SU-DHL-6 (cell line): ENCODE measurements at regions not wholly inside any gene's neighbourhood (a gene's known extent, or its start where the extent isn't known, plus 50 kb on each side); places are given as distances from the start of the nearest gene placed in this dataset.
A peak's percentile ranks its signal among the peaks of the same experiment; 100 is the strongest.
"Not testable (repeated sequence)": the region's sequence is repeated elsewhere in the genome, so short reads cannot be mapped to it uniquely, and the experiment has no call there.

Experiments
- H2AFZ ChIP-seq: fragments of 200-600 bp; sonication (generic); 2 replicates; pipeline ENCODE4 v1.6.1; 2014; ENCODE audit warnings: low read depth, mild to moderate bottlenecking, moderate library complexity, mixed read lengths, antibody characterized with exemption, low read length; ENCODE audit not compliant: severe bottlenecking
- H3F3A ChIP-seq: fragments of 200-600 bp; shearing (Covaris generic); 2 replicates; pipeline ENCODE4 v1.6.0; 2016; ENCODE audit warnings: antibody characterized with exemption, mild to moderate bottlenecking; ENCODE audit not compliant: insufficient read depth
- H3K27ac ChIP-seq: fragments of 200-600 bp; sonication (generic); 2 replicates; pipeline ENCODE4 v1.5.1; 2016; ENCODE audit warnings: low read depth, mild to moderate bottlenecking, low read length, moderate library complexity, mixed read lengths
- H3K27me3 ChIP-seq: fragments of 200-600 bp; sonication (generic), shearing (Covaris generic); 2 replicates; pipeline ENCODE4 v1.6.0; 2014; ENCODE audit warnings: mild to moderate bottlenecking, low read length
- H3K36me3 ChIP-seq: fragments of 200-600 bp; sonication (generic); 2 replicates; pipeline ENCODE4 v1.6.1; 2014; ENCODE audit warnings: mild to moderate bottlenecking, low read length, mixed read lengths
- H3K4me2 ChIP-seq: fragments of 300-600, 200-600 bp; shearing (Covaris generic), sonication (generic); 2 replicates; pipeline ENCODE4 v1.6.0; 2014; ENCODE audit warnings: low read length, low read depth, mild to moderate bottlenecking; ENCODE audit not compliant: poor library complexity, severe bottlenecking
- H3K4me3 ChIP-seq: fragments of 200-600 bp; sonication (generic); 2 replicates; pipeline ENCODE4 v1.5.1; 2014; ENCODE audit warnings: antibody characterized with exemption, low read length, mild to moderate bottlenecking, mixed read lengths; ENCODE audit not compliant: insufficient read depth, poor library complexity, severe bottlenecking
- H3K79me2 ChIP-seq: fragments of 200-600 bp; sonication (generic); 2 replicates; pipeline ENCODE4 v1.6.1; 2014; ENCODE audit warnings: mild to moderate bottlenecking, low read length, moderate library complexity; ENCODE audit not compliant: insufficient read depth
- H3K9ac ChIP-seq: fragments of 200-600 bp; sonication (generic); 2 replicates; pipeline ENCODE4 v1.7.0; 2014; ENCODE audit warnings: mild to moderate bottlenecking, low read length
- H3K9me2 ChIP-seq: fragments of 200-600 bp; sonication (generic); replicated peaks from 2 replicates; pipeline ENCODE4 v1.6.1; 2014; ENCODE audit warnings: low read length; ENCODE audit not compliant: insufficient read depth
- H3K9me3 ChIP-seq: fragments of 200-600 bp; sonication (generic); 2 replicates; pipeline ENCODE4 v1.6.1; 2014; ENCODE audit warnings: low read length, mixed read lengths; ENCODE audit not compliant: insufficient read depth
- H4K20me1 ChIP-seq: fragments of 200-600 bp; sonication (generic); 2 replicates; pipeline ENCODE4 v1.6.1; 2014; ENCODE audit warnings: low read depth, mild to moderate bottlenecking, antibody characterized with exemption, low read length, moderate library complexity, mixed read lengths
- TF ChIP-seq, protein P1 (sequence below): fragments of 200-600 bp; sonication (generic); IDR thresholded peaks from one replicate; pipeline ENCODE4 v1.5.1; 2017; ENCODE audit warnings: antibody characterized with exemption, mild to moderate bottlenecking, low read length, moderate library complexity; ENCODE audit not compliant: insufficient read depth, poor library complexity, severe bottlenecking

DNA sequence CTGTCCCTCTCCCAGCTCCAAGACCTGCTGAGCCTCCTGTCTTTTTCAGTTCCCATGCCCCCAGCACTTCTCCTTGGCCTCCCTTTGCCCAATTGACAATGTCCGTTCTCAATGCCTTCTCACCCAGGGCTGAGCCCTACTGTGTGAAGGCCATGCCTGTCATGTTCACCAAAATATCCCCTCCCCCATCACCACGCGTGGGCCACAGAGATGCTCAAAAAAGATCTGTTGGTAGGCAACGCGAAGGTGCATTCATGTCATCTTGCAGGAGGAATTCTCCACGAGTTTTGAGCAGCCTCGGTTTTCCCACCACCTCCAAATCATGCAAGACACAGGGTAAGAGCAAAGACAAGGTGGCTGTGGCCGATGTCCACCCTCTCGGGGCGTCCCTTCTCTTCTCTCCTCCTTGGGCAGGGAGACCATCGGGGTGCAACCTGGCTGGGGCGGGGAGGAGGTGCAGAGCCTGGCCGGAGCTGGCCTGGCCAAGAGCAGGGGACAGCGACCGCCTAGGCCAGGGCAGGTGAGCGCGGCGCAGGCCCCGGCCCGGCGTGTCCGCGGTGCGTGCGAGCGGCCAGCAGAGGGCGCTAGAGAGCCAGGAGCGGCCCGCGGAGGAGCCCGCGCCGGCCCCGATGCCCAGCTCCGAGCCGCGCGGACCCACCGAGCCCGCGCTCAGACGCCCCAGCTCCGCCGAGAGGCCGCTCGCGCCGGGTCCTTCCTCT lies 56.3 kb upstream of the KRTAP5-11 start:
- not testable (repeated sequence) for H3K4me2 ChIP-seq, H3K36me3 ChIP-seq, H3K9me3 ChIP-seq

DNA sequence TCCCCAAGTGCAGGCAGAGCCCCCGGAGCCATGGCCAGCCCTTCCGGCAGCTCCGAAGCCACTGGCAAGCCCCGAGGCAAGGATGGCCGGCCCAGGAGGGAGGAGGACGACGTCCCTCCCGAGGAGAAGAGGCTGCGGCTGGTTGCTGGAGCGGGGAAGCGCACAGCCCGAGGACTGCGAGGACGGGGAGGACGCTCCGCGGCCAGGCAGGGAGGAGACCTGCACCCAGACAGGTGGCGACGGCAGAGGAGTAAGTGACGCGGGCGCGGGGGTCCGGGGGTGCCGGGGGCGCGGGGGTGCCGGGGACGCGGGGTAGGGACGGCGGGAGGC lies 56.8 kb upstream of the KRTAP5-11 start:
- not testable (repeated sequence) for H3K9me3 ChIP-seq, H3K36me3 ChIP-seq, H3F3A ChIP-seq, H4K20me1 ChIP-seq, H3K9me2 ChIP-seq, H2AFZ ChIP-seq, H3K79me2 ChIP-seq, H3K27me3 ChIP-seq, H3K9ac ChIP-seq, H3K4me3 ChIP-seq, H3K4me2 ChIP-seq, H3K27ac ChIP-seq
- TF ChIP-seq, protein P1, sequence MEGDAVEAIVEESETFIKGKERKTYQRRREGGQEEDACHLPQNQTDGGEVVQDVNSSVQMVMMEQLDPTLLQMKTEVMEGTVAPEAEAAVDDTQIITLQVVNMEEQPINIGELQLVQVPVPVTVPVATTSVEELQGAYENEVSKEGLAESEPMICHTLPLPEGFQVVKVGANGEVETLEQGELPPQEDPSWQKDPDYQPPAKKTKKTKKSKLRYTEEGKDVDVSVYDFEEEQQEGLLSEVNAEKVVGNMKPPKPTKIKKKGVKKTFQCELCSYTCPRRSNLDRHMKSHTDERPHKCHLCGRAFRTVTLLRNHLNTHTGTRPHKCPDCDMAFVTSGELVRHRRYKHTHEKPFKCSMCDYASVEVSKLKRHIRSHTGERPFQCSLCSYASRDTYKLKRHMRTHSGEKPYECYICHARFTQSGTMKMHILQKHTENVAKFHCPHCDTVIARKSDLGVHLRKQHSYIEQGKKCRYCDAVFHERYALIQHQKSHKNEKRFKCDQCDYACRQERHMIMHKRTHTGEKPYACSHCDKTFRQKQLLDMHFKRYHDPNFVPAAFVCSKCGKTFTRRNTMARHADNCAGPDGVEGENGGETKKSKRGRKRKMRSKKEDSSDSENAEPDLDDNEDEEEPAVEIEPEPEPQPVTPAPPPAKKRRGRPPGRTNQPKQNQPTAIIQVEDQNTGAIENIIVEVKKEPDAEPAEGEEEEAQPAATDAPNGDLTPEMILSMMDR, result peak; percentile 5

More for the DNA sequence above, 56.3 kb upstream of the KRTAP5-11 start:
- H3K9me2 ChIP-seq, H3K9ac ChIP-seq, H3K27me3 ChIP-seq, H3F3A ChIP-seq, H4K20me1 ChIP-seq, H3K4me3 ChIP-seq, H3K27ac ChIP-seq, H3K79me2 ChIP-seq, H2AFZ ChIP-seq: not testable (repeated sequence)
- TF ChIP-seq, protein P1, result peak; percentile 30

DNA sequence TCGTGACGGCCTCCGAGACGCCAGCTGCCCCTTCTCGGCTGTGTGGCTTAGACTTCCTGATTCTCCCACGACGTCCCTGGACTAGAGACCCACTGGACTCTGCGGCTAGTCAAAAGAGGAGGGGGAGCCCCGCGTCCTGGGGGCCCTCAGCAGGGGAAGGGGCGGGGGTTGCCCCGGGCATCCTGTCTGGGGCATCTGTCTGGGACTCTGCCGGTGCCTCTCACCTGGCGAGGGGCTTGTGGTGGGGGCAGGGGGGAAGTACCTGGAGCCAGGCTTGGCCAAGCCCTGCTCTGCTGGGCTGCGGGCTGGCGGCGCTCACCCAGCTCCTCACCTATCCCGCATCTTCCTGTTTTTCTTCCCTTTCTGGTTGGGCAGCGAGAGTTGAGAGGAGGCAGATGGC lies 57.2 kb upstream of the KRTAP5-11 start:
- not testable (repeated sequence) for H3K9me2 ChIP-seq, H3K27me3 ChIP-seq, H3K79me2 ChIP-seq, H3K4me3 ChIP-seq, H4K20me1 ChIP-seq, H3K4me2 ChIP-seq, H3K9me3 ChIP-seq, H3K27ac ChIP-seq, H3K36me3 ChIP-seq, H2AFZ ChIP-seq, H3K9ac ChIP-seq, H3F3A ChIP-seq

DNA sequence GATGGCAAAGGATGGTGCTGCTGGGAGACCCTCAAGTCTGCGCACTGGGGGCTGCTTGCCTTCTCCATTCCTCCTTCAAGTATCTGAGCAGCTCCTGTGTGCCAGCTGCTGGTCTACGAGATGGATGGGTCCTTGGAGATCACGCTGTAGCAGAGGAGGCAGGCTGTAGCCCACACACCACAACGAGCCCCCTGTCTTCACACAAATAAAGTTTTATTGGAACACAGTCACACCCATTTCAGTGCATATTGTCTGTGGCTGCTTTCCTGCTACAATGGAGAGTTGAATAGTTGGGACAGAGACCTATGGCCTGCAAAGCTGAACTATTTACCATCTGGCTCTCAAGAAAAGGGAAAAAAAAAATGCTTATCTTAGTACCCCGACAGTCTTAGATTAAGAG lies 64.4 kb upstream of the KRTAP5-11 start:
- H3K9me3 ChIP-seq, H3K27me3 ChIP-seq, H3K4me2 ChIP-seq, H3K79me2 ChIP-seq, H3K9me2 ChIP-seq, H3K36me3 ChIP-seq, H3K9ac ChIP-seq, H3F3A ChIP-seq, H2AFZ ChIP-seq, H3K4me3 ChIP-seq, H4K20me1 ChIP-seq, H3K27ac ChIP-seq: not testable (repeated sequence)

DNA sequence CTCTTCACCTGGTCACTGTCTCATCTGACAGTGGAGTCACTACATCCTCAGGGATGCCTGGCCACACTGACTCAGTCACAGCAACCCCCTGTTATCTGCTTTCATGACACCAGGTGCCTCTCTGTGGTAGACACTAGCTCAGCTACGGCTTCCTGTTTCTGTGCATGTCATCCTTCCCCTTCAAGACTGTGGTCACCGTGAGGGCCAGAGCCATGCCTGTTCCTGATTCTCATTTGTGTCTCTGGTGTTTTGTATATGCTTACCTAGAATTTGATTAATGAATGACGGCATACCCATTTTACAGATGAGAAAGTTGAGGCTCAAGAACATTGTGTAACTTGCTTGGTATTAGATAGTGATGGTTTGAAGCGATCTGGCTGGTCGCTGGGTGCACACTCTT lies 70.3 kb upstream of the KRTAP5-11 start:
- H3K9me2 ChIP-seq, H3K4me3 ChIP-seq, H3K36me3 ChIP-seq, H3F3A ChIP-seq, H4K20me1 ChIP-seq, H3K4me2 ChIP-seq, H3K27me3 ChIP-seq, H2AFZ ChIP-seq, H3K79me2 ChIP-seq, H3K27ac ChIP-seq, H3K9me3 ChIP-seq, H3K9ac ChIP-seq: not testable (repeated sequence)

DNA sequence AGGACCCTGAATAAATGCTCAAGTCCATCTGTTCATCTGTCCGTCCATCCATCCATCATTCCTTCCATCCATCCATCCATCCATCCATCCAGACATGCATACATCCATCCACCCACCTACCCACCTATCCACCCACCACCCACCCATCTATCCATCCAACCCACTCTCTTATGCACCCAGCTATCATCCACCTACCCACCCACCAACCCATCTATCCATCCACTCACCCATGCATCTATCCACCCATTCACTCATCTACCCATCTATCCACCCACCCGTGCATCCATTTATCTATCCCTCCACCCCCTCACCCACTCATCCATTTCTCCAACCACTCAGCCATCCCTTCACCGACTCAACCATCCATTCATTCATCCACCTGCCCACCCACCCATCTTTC lies 71.7 kb upstream of the KRTAP5-11 start:
- not testable (repeated sequence) for H3F3A ChIP-seq, H3K9me2 ChIP-seq, H2AFZ ChIP-seq, H3K9me3 ChIP-seq, H3K4me2 ChIP-seq, H3K36me3 ChIP-seq, H3K9ac ChIP-seq, H3K79me2 ChIP-seq, H3K27me3 ChIP-seq, H3K27ac ChIP-seq, H4K20me1 ChIP-seq, H3K4me3 ChIP-seq

DNA sequence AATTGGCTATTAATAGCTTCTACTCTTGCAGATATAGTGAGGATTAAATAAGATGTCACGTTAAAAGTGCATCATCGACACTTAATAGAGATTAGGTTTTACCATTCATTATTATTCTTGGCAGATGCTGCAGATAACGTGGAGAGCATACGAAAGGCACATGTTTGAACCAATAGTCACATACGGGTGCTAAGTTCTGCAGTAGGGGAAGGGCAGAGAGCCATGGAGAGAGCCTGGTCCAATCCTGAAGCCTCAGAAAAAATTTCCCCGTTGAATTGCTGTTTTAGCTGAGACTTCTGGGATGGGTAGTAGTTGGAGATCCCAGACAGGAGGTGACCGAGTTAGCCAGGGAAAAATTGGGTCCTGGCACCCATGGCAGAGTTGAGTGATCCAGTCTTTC lies 72.4 kb upstream of the KRTAP5-11 start:
- H3K79me2 ChIP-seq, H3K9ac ChIP-seq, H4K20me1 ChIP-seq, H3K27me3 ChIP-seq, H3K4me3 ChIP-seq, H3K9me3 ChIP-seq, H3K4me2 ChIP-seq, H3K36me3 ChIP-seq, H3K27ac ChIP-seq, H3F3A ChIP-seq, H3K9me2 ChIP-seq, H2AFZ ChIP-seq: not testable (repeated sequence)
